ENCODE measurements at regions not wholly inside any gene's neighbourhood (a gene's known extent, or its start where the extent isn't known, plus 50 kb on each side); places are given as distances from the start of the nearest gene placed in this dataset.

- Mint-ChIP-seq H3K27ac (no peak overlapping the region), H3K9me3 (peaks cover 9% of the 10 kb centered on the region), H3K4me3 (no peak overlapping the region), H3K4me1 (no peaks in the 10 kb centered on the region), H3K36me3 (ENCODE audit: low read depth) (no peaks in the 10 kb centered on the region), H3K27me3 (ENCODE audit: low read depth, poor library complexity) (no peaks in the 10 kb centered on the region)
- DNase-seq = no peak
- no peak for TF ChIP-seq CTCF (IDR thresholded peaks at IDR 0.05)
Measured at GRCh38 chr13:62292714-62293480, 877.2 kb upstream of the PCDH20 start.

- no peaks in the 10 kb centered on the region for H3K27me3 Mint-ChIP-seq (ENCODE audit: low read depth, poor library complexity)
- H3K27ac Mint-ChIP-seq = no peak overlapping the region
- no peaks in the 10 kb centered on the region for H3K4me1 Mint-ChIP-seq
- peaks cover 9% of the 10 kb centered on the region for H3K9me3 Mint-ChIP-seq
- no peak overlapping the region for H3K4me3 Mint-ChIP-seq
- no peak for TF ChIP-seq CTCF (IDR thresholded peaks at IDR 0.05)
- DNase-seq = no peak
- no peaks in the 10 kb centered on the region for H3K36me3 Mint-ChIP-seq (ENCODE audit: low read depth)
Measured at GRCh38 chr13:62290542-62290941, 874.9 kb upstream of the PCDH20 start.

- Mint-ChIP-seq H3K9me3 (peaks cover 9% of the 10 kb centered on the region), H3K36me3 (ENCODE audit: low read depth) (no peaks in the 10 kb centered on the region), H3K27ac (no peak overlapping the region), H3K27me3 (ENCODE audit: low read depth, poor library complexity) (no peaks in the 10 kb centered on the region), H3K4me3 (no peak overlapping the region), H3K4me1 (no peaks in the 10 kb centered on the region)
- DNase-seq = no peak
- TF ChIP-seq CTCF (IDR thresholded peaks at IDR 0.05) = no peak
Measured at GRCh38 chr13:62287764-62288163, 872.1 kb upstream of the PCDH20 start.

GRCh38 chr13:62280590-62280989 is 864.9 kb upstream of the PCDH20 start:
- Mint-ChIP-seq H3K9me3 (no peaks in the 10 kb centered on the region), H3K27ac (no peak overlapping the region), H3K36me3 (ENCODE audit: low read depth) (no peaks in the 10 kb centered on the region), H3K4me1 (no peaks in the 10 kb centered on the region), H3K4me3 (no peak overlapping the region), H3K27me3 (ENCODE audit: low read depth, poor library complexity) (no peaks in the 10 kb centered on the region)
- DNase-seq = no peak
- no peak for TF ChIP-seq CTCF (IDR thresholded peaks at IDR 0.05)

- Mint-ChIP-seq H3K27me3 (ENCODE audit: low read depth, poor library complexity) (peaks cover 3% of the 10 kb centered on the region), H3K36me3 (ENCODE audit: low read depth) (no peaks in the 10 kb centered on the region), H3K4me1 (no peaks in the 10 kb centered on the region), H3K27ac (no peak overlapping the region), H3K9me3 (no peaks in the 10 kb centered on the region), H3K4me3 (no peak overlapping the region)
- no peak for DNase-seq
- peak; percentile 16 for TF ChIP-seq CTCF (IDR thresholded peaks at IDR 0.05)
Measured at GRCh38 chr13:62278271-62278670, 862.6 kb upstream of the PCDH20 start.

GRCh38 chr13:62251734-62252133 is 836.1 kb upstream of the PCDH20 start:
- Mint-ChIP-seq H3K4me3 (no peak overlapping the region), H3K27me3 (ENCODE audit: low read depth, poor library complexity) (peaks cover 8% of the 10 kb centered on the region), H3K4me1 (no peaks in the 10 kb centered on the region), H3K9me3 (no peaks in the 10 kb centered on the region), H3K36me3 (ENCODE audit: low read depth) (no peaks in the 10 kb centered on the region), H3K27ac (no peak overlapping the region)
- no peak for DNase-seq
- TF ChIP-seq CTCF (IDR thresholded peaks at IDR 0.05) = no peak
